ENCODE measurements at regions not wholly inside any gene's neighbourhood (a gene's known extent, or its start where the extent isn't known, plus 50 kb on each side); places are given as distances from the start of the nearest gene placed in this dataset.

DNA sequence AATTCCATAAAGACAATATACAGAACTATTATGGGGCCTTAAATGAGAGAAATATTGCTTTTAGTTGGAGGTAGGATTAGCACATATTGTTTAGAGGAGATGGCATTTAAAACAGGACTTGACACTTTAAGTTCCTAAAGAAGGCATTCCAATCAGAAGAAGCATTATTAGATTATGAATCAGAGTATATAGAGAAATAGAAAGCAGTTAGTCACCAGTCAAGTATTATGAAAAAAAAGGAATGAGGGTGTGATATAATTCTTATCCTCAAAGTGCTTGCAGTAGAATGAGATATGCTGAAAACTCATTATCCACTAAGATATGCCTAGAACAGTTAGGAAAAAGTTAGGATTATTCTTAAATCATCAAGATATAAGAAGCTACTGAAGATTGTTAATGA is 456.2 kb downstream of the ZNF385D start:
- CTCF ChIA-PET, result no interaction called here
- H3K27ac Mint-ChIP-seq (ENCODE audit: unreplicated experiment), result no peak overlapping the region

DNA sequence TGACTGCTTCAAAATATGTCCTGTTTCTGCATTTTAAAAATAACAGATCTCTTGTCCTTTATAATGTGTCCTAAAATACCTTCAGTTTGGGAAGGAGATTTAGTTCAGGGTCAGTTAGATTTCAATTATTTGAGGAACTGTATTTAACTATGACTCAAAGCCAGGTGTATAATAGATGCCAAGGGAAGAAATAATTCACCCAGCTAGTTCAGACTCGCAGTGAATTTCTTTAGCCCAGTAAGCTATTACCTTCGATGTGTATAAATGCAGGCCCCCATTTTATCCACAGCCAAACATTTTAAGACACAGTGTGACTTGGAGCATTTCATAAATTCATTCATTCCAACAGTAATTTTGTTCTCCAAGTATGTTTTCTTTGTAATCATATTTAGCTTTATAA is 458.0 kb downstream of the ZNF385D start:
- no peaks in the 10 kb centered on the region for H3K27me3 ChIP-seq (replicated peaks; ENCODE audit: control insufficient read depth, insufficient read depth, low read length)
- Mint-ChIP-seq H3K4me1 (ENCODE audit: low read depth, unreplicated experiment) (no peaks in the 10 kb centered on the region), H3K4me3 (ENCODE audit: unreplicated experiment) (no peak overlapping the region), H3K27me3 (ENCODE audit: insufficient read depth, unreplicated experiment) (no peaks in the 10 kb centered on the region), H3K9me3 (ENCODE audit: unreplicated experiment) (no peaks in the 10 kb centered on the region), H3K36me3 (ENCODE audit: insufficient read depth, unreplicated experiment) (no peaks in the 10 kb centered on the region), H3K27ac (ENCODE audit: unreplicated experiment) (no peak overlapping the region)
- intact Hi-C loops (cut with micrococcal nuclease; ENCODE audit: unreplicated experiment), result no loop called here
- POLR2A ChIA-PET, result no interaction called here
- no peak for DNase-seq
- no TSS peak for BruUV-seq (replicated peaks)
- H3K4me3 ChIP-seq (ENCODE audit: low read depth, low read length), result no peak overlapping the region
- H3K9me3 ChIP-seq, result no peaks in the 10 kb centered on the region
- CTCF ChIA-PET, result no interaction called here
- no peaks in the 10 kb centered on the region for H3K36me3 ChIP-seq (ENCODE audit: control insufficient read depth, insufficient read depth, low read length)
- TF ChIP-seq, protein P1, sequence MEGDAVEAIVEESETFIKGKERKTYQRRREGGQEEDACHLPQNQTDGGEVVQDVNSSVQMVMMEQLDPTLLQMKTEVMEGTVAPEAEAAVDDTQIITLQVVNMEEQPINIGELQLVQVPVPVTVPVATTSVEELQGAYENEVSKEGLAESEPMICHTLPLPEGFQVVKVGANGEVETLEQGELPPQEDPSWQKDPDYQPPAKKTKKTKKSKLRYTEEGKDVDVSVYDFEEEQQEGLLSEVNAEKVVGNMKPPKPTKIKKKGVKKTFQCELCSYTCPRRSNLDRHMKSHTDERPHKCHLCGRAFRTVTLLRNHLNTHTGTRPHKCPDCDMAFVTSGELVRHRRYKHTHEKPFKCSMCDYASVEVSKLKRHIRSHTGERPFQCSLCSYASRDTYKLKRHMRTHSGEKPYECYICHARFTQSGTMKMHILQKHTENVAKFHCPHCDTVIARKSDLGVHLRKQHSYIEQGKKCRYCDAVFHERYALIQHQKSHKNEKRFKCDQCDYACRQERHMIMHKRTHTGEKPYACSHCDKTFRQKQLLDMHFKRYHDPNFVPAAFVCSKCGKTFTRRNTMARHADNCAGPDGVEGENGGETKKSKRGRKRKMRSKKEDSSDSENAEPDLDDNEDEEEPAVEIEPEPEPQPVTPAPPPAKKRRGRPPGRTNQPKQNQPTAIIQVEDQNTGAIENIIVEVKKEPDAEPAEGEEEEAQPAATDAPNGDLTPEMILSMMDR (IDR thresholded peaks at IDR 0.05; ENCODE audit: insufficient read depth in 1 of 2, low read depth in 1 of 2, low read length in 1 of 2, severe bottlenecking in 1 of 2, unreplicated experiment in 1 of 2), result no peak
- H3K4me1 ChIP-seq, result no peaks in the 10 kb centered on the region

More for the DNA sequence above, 456.2 kb downstream of the ZNF385D start:
- Mint-ChIP-seq H3K4me3 (ENCODE audit: unreplicated experiment) (no peak overlapping the region), H3K9me3 (ENCODE audit: unreplicated experiment) (peaks cover 7% of the 10 kb centered on the region), H3K36me3 (ENCODE audit: insufficient read depth, unreplicated experiment) (no peaks in the 10 kb centered on the region), H3K4me1 (ENCODE audit: low read depth, unreplicated experiment) (no peaks in the 10 kb centered on the region), H3K27me3 (ENCODE audit: insufficient read depth, unreplicated experiment) (no peaks in the 10 kb centered on the region)
- BruUV-seq (replicated peaks), result no TSS peak
- intact Hi-C loops (cut with micrococcal nuclease; ENCODE audit: unreplicated experiment), result no loop called here
- POLR2A ChIA-PET, result no interaction called here
- H3K4me3 ChIP-seq (ENCODE audit: low read depth, low read length), result no peak overlapping the region
- TF ChIP-seq, protein P1 (IDR thresholded peaks at IDR 0.05; ENCODE audit: insufficient read depth in 1 of 2, low read depth in 1 of 2, low read length in 1 of 2, severe bottlenecking in 1 of 2, unreplicated experiment in 1 of 2), result no peak
- H3K4me1 ChIP-seq, result no peaks in the 10 kb centered on the region
- H3K9me3 ChIP-seq, result peaks cover 6% of the 10 kb centered on the region; the same call in 1 of the 2 replicates
- no peaks in the 10 kb centered on the region for H3K36me3 ChIP-seq (ENCODE audit: control insufficient read depth, insufficient read depth, low read length)
- DNase-seq, result no peak
- H3K27me3 ChIP-seq (replicated peaks; ENCODE audit: control insufficient read depth, insufficient read depth, low read length), result no peaks in the 10 kb centered on the region

DNA sequence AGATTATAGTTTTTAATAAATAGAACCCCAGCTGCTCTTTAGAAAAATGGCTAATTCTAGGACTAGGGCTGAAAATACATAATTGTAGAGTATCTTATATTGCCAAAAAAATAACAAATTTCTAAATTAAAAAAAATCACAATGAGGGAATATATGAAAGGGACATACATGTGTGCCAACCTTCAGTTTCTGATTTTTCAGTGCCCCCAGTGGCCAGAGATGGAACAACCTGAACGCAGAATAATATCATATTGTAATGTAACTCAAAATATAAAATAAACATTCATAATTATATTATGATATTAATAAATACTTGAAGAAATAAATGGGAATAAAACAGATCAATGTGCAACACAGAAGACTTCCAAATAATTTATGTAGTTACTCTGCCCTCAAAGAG is 460.5 kb downstream of the ZNF385D start:
- intact Hi-C loops (cut with micrococcal nuclease; ENCODE audit: unreplicated experiment), result no loop called here
- BruUV-seq (replicated peaks), result no TSS peak
- Mint-ChIP-seq H3K27ac (ENCODE audit: unreplicated experiment) (no peak overlapping the region), H3K36me3 (ENCODE audit: insufficient read depth, unreplicated experiment) (no peaks in the 10 kb centered on the region), H3K4me1 (ENCODE audit: low read depth, unreplicated experiment) (no peaks in the 10 kb centered on the region), H3K27me3 (ENCODE audit: insufficient read depth, unreplicated experiment) (no peaks in the 10 kb centered on the region), H3K4me3 (ENCODE audit: unreplicated experiment) (no peak overlapping the region), H3K9me3 (ENCODE audit: unreplicated experiment) (no peaks in the 10 kb centered on the region)
- no peaks in the 10 kb centered on the region for H3K36me3 ChIP-seq (ENCODE audit: control insufficient read depth, insufficient read depth, low read length)
- H3K9me3 ChIP-seq, result no peaks in the 10 kb centered on the region
- H3K4me1 ChIP-seq, result no peaks in the 10 kb centered on the region
- TF ChIP-seq, protein P1 (IDR thresholded peaks at IDR 0.05; ENCODE audit: insufficient read depth in 1 of 2, low read depth in 1 of 2, low read length in 1 of 2, severe bottlenecking in 1 of 2, unreplicated experiment in 1 of 2), result peak; percentile 37 to 49
- H3K4me3 ChIP-seq (ENCODE audit: low read depth, low read length), result no peak overlapping the region
- H3K27me3 ChIP-seq (replicated peaks; ENCODE audit: control insufficient read depth, insufficient read depth, low read length), result no peaks in the 10 kb centered on the region
- ChIA-PET CTCF (no interaction called here), POLR2A (no interaction called here)
- peak in 1 of 2 experiments; percentile 1 for DNase-seq

Measured in Caco-2 (cell line).